Trophoblast cell (in vitro differentiated cells and primary cell): ENCODE measurements at regions not wholly inside any gene's neighbourhood (a gene's known extent, or its start where the extent isn't known, plus 50 kb on each side); places are given as distances from the start of the nearest gene placed in this dataset.

Experiments
- DNase-seq, 2 donors: peaks; one replicate each; pipeline ENCODE4 v3.0.0-alpha.2; 2016
- H2AFZ ChIP-seq: 2 replicates; pipeline ENCODE4 v1.6.1; 2013; ENCODE audit warnings: low read length, moderate library complexity, mild to moderate bottlenecking; ENCODE audit not compliant: insufficient read depth, poor library complexity
- H2AK5ac ChIP-seq: 2 replicates; pipeline ENCODE4 v1.6.1; 2013; ENCODE audit warnings: mild to moderate bottlenecking, low read length
- H2BK120ac ChIP-seq: 2 replicates; pipeline ENCODE4 v1.6.1; 2013; ENCODE audit warnings: low read length, mild to moderate bottlenecking, moderate library complexity; ENCODE audit not compliant: insufficient read depth, poor library complexity
- H2BK12ac ChIP-seq: 2 replicates; pipeline ENCODE4 v1.6.1; 2013; ENCODE audit warnings: mild to moderate bottlenecking, low read length, moderate library complexity
- H2BK5ac ChIP-seq: 2 replicates; pipeline ENCODE4 v1.6.1; 2013; ENCODE audit warnings: low read length, low read depth, moderate library complexity, mild to moderate bottlenecking; ENCODE audit not compliant: poor library complexity
- H3K14ac ChIP-seq: 2 replicates; pipeline ENCODE4 v1.6.1; 2013; ENCODE audit warnings: mild to moderate bottlenecking, low read length
- H3K18ac ChIP-seq: 2 replicates; pipeline ENCODE4 v1.6.1; 2013; ENCODE audit warnings: mild to moderate bottlenecking, low read length
- H3K23ac ChIP-seq: 2 replicates; pipeline ENCODE4 v1.6.1; 2013; ENCODE audit warnings: low read length
- H3K27ac ChIP-seq: 2 replicates; pipeline ENCODE4 v1.5.1; 2013; ENCODE audit warnings: low read depth, mild to moderate bottlenecking, inconsistent platforms, low read length, moderate library complexity
- H3K27me3 ChIP-seq: 2 replicates; pipeline ENCODE4 v1.6.1; 2013; ENCODE audit warnings: inconsistent platforms, mild to moderate bottlenecking, low read length, moderate library complexity; ENCODE audit not compliant: insufficient read depth
- H3K36me3 ChIP-seq, 2 experiments: 1 replicate in 1 of 2; 2 replicates in 1 of 2; pipeline ENCODE4 v1.6.1; 2013; ENCODE audit warnings: low read length in 2 of 2, mild to moderate bottlenecking in 2 of 2, moderate library complexity in 1 of 2; ENCODE audit not compliant: insufficient read depth in 2 of 2, control insufficient read depth in 1 of 2
- H3K4ac ChIP-seq: 2 replicates; pipeline ENCODE4 v1.6.1; 2013; ENCODE audit warnings: low read depth, mild to moderate bottlenecking, low read length, moderate library complexity
- H3K4me1 ChIP-seq, 2 experiments: 1 replicate in 1 of 2; 2 replicates in 1 of 2; pipeline ENCODE4 v1.6.1; 2013; ENCODE audit warnings: low read length in 2 of 2, mild to moderate bottlenecking in 2 of 2, moderate library complexity in 1 of 2; ENCODE audit not compliant: insufficient read depth in 2 of 2, control insufficient read depth in 1 of 2
- H3K4me2 ChIP-seq: 2 replicates; pipeline ENCODE4 v1.6.1; 2013; ENCODE audit warnings: inconsistent platforms, mild to moderate bottlenecking, low read length, moderate library complexity
- H3K4me3 ChIP-seq: 2 replicates; pipeline ENCODE4 v1.5.1; 2013; ENCODE audit warnings: mild to moderate bottlenecking, low read depth, low read length, inconsistent platforms
- H3K79me1 ChIP-seq: one replicate; pipeline ENCODE4 v1.6.1; 2013; ENCODE audit warnings: low read length
- H3K79me2 ChIP-seq: 2 replicates; pipeline ENCODE4 v1.6.1; 2013; ENCODE audit warnings: low read length, mild to moderate bottlenecking; ENCODE audit not compliant: control insufficient read depth, insufficient read depth, poor library complexity
- H3K9ac ChIP-seq: 2 replicates; pipeline ENCODE4 v1.6.1; 2013; ENCODE audit warnings: mild to moderate bottlenecking, low read length
- H3K9me3 ChIP-seq: 2 replicates; pipeline ENCODE4 v1.6.1; 2013; ENCODE audit warnings: low read depth, mild to moderate bottlenecking, control low read depth, inconsistent platforms, low read length; ENCODE audit not compliant: insufficient read depth
- H4K12ac ChIP-seq: 2 replicates; pipeline ENCODE4 v1.6.1; 2013; ENCODE audit warnings: low read depth, mild to moderate bottlenecking, low read length, moderate library complexity
- H4K8ac ChIP-seq: 2 replicates; pipeline ENCODE4 v1.6.1; 2013; ENCODE audit warnings: low read depth, mild to moderate bottlenecking, low read length, moderate library complexity
- H4K91ac ChIP-seq: one replicate; pipeline ENCODE4 v1.6.1; 2013; ENCODE audit warnings: low read depth, mild to moderate bottlenecking, low read length, moderate library complexity
- WGBS: extraction: QIAGEN DNeasy Blood & Tissue Kit; methylation state at CpG from one replicate; pipeline ENCODE4 v1.1.7; 2013; ENCODE audit warnings: missing lambda C conversion rate; ENCODE audit not compliant: insufficient read length, insufficient coverage; ENCODE audit errors: extremely low coverage; 5-methylcytosine and 5-hydroxymethylcytosine counted together

DNA sequence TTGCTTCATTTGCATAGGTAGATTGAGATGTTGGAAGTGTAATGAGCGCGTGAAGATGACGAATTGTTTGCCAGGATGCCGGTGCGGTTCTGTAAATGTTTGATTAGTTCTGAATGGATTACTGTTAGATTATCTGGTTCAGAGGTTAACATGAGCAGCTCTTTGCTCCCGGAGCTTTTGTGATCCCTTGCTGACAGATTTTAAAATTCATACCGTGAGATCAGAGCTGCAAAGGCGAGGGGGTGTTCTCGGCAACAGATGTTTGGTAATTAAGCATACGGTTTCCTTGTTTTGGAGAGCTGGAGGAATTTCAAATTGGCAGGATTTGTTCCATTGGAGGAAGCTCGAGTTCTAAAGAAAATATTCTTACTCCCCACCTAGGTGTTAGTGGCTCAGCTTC, 237.8 kb upstream of the GPR26 start:
- Histone ChIP-seq H2BK120ac (peak overlapping the region; percentile 24), H2AFZ (no peak overlapping the region), H4K8ac (no peak overlapping the region), H3K27ac (no peak overlapping the region), H3K4me3 (no peak overlapping the region), H2AK5ac (no peak overlapping the region), H3K4ac (no peak overlapping the region), H4K91ac (no peak overlapping the region), H3K36me3 (no peaks in the 10 kb centered on the region), H3K9ac (no peak overlapping the region), H3K27me3 (no peaks in the 10 kb centered on the region), H3K79me2 (no peaks in the 10 kb centered on the region), H3K23ac (no peak overlapping the region), H3K4me1 (peaks cover 7 to 16% of the 10 kb centered on the region in 2 experiments), H3K79me1 (peaks cover 3% of the 10 kb centered on the region), H4K12ac (no peak overlapping the region), H3K14ac (no peak overlapping the region), H3K4me2 (no peak overlapping the region), H2BK12ac (no peak overlapping the region), H3K9me3 (peaks cover under 1% of the 10 kb centered on the region), H3K18ac (no peak overlapping the region), H2BK5ac (no peak overlapping the region)
- no peak for DNase-seq
- WGBS, result 100% methylated on average over 5 of the region's 11 CpGs

DNA sequence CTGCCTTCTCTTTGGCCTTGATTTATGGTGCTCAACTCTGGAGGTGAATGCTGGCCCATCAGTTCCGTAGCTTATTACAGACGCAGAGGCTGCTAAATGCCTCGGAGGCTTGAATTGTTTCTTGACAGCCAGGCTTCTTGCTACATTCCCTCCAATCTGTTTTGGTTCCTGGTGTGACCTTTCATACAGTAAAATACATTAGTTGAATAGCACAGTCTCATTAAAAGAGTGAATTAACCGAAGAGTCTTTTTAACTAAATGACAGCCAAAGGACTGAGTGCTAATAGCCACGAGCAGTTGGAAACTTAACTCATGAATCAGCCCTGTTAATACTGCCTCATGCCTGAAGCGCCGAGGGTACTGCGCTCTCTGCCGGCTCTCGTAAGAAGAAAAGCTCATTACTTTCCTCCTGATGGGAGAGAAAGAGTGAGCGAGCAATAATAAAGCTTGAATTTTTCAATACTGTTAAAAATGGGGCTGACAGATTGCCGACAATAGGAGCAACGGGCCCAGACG, 236.4 kb upstream of the GPR26 start:
- DNase-seq, result peak; percentile 33 to 59
- H3K4me3 ChIP-seq, result no peak overlapping the region
- WGBS, result no CpG with 5 or more reads among the region's 14 CpGs
- no peaks in the 10 kb centered on the region for H3K27me3 ChIP-seq
- no peaks in the 10 kb centered on the region for H3K9me3 ChIP-seq
- H3K9ac ChIP-seq, result no peak overlapping the region
- no peaks in the 10 kb centered on the region for H3K79me2 ChIP-seq
- no peak overlapping the region for H2BK120ac ChIP-seq
- H3K14ac ChIP-seq, result no peak overlapping the region
- H4K91ac ChIP-seq, result no peak overlapping the region
- H3K4me1 ChIP-seq, result peaks cover 7 to 16% of the 10 kb centered on the region in 2 experiments
- peaks cover 3% of the 10 kb centered on the region for H3K79me1 ChIP-seq
- H2AFZ ChIP-seq, result no peak overlapping the region
- H2BK12ac ChIP-seq, result no peak overlapping the region
- no peak overlapping the region for H2AK5ac ChIP-seq
- H3K4ac ChIP-seq, result no peak overlapping the region
- no peak overlapping the region for H3K18ac ChIP-seq
- no peaks in the 10 kb centered on the region for H3K36me3 ChIP-seq
- peak overlapping the region; percentile 64 for H3K27ac ChIP-seq
- no peak overlapping the region for H4K8ac ChIP-seq
- H2BK5ac ChIP-seq, result no peak overlapping the region
- H4K12ac ChIP-seq, result no peak overlapping the region
- H3K23ac ChIP-seq, result no peak overlapping the region
- H3K4me2 ChIP-seq, result peak overlapping the region; percentile 15

DNA sequence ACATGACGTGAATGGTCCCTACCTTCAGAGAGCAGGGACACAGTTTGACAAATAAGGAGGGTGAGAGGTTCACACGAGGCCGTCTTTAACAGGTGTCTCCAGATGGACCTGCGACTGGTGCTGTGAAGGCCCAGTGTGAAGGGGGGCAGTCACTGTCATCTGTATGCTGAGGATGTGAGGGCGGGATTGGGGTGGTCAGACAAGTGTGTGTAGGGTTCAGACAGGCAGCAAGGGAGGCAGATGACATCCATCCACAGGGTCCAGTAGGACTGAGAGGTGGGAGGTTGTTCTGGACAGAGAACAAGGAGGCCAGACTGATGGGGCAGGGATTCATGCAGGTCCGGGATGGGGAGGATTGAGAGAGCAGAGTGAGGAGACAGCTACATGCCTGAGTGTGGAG, 232.6 kb upstream of the GPR26 start:
- Histone ChIP-seq H3K36me3 (no peaks in the 10 kb centered on the region), H3K23ac (no peak overlapping the region), H3K27ac (no peak overlapping the region), H3K18ac (no peak overlapping the region), H2AFZ (no peak overlapping the region), H2BK120ac (no peak overlapping the region), H2BK12ac (no peak overlapping the region), H3K4me3 (no peak overlapping the region), H3K4me1 (peaks cover 7 to 11% of the 10 kb centered on the region in 2 experiments), H3K4me2 (no peak overlapping the region), H4K91ac (no peak overlapping the region), H3K79me1 (peaks cover 3% of the 10 kb centered on the region), H3K14ac (no peak overlapping the region), H4K12ac (no peak overlapping the region), H3K4ac (no peak overlapping the region), H2AK5ac (no peak overlapping the region), H3K9me3 (peaks cover 3% of the 10 kb centered on the region), H4K8ac (no peak overlapping the region), H3K27me3 (no peaks in the 10 kb centered on the region), H2BK5ac (no peak overlapping the region), H3K79me2 (no peaks in the 10 kb centered on the region), H3K9ac (no peak overlapping the region)
- DNase-seq, result peak in 1 of 2 donors; percentile 48
- WGBS, result no CpG with 5 or more reads among the region's 6 CpGs

DNA sequence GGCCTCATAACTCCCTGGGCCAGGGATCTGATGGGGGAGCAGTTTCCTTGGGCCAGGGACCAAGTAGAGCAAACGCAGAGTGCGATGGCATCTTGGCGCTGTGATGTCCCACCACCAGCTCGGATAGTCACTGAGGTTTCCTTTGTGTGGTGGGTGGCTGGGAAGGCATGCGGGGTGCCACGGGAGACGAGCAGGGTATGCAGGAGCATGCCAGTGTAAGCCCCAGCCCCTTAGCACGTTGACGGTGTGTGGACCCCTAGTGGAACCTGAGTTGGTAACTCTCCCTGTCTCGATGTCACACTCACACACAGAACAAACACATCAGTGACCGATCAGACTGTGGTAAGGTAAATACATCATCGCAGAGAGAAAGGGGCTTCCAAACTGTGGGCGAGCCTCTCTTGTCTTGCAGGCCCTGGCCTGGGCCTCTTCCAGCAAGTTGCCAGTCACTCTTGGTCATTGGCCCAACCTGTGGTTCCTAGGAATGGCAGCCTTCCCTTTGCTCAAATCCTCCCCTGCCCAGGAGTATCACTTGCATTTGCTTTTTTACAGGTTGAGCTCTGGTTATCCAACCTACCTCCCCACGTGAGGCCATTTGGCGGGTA, 231.6 kb upstream of the GPR26 start:
- no peak overlapping the region for H2BK12ac ChIP-seq
- H3K27me3 ChIP-seq, result no peaks in the 10 kb centered on the region
- H3K4ac ChIP-seq, result no peak overlapping the region
- H3K4me1 ChIP-seq, result peaks cover 0 to 3% of the 10 kb centered on the region in 2 experiments
- H4K91ac ChIP-seq, result no peak overlapping the region
- H3K9ac ChIP-seq, result no peak overlapping the region
- H3K79me2 ChIP-seq, result no peaks in the 10 kb centered on the region
- no peak overlapping the region for H2AFZ ChIP-seq
- no peak overlapping the region for H3K14ac ChIP-seq
- H4K8ac ChIP-seq, result no peak overlapping the region
- H2BK120ac ChIP-seq, result no peak overlapping the region
- H3K9me3 ChIP-seq, result peaks cover 3% of the 10 kb centered on the region
- no peak for DNase-seq
- no peaks in the 10 kb centered on the region for H3K79me1 ChIP-seq
- H3K36me3 ChIP-seq, result no peaks in the 10 kb centered on the region
- H3K27ac ChIP-seq, result no peak overlapping the region
- no peak overlapping the region for H3K23ac ChIP-seq
- WGBS, result no CpG with 5 or more reads among the region's 15 CpGs
- H3K4me3 ChIP-seq, result peak overlapping the region; percentile 18
- H2BK5ac ChIP-seq, result no peak overlapping the region
- H3K18ac ChIP-seq, result no peak overlapping the region
- H3K4me2 ChIP-seq, result no peak overlapping the region
- no peak overlapping the region for H2AK5ac ChIP-seq
- H4K12ac ChIP-seq, result no peak overlapping the region
